ENCODE measurements at regions not wholly inside any gene's neighbourhood (a gene's known extent, or its start where the extent isn't known, plus 50 kb on each side); places are given as distances from the start of the nearest gene placed in this dataset.
A peak's percentile ranks its signal among the peaks of the same experiment; 100 is the strongest.

DNA sequence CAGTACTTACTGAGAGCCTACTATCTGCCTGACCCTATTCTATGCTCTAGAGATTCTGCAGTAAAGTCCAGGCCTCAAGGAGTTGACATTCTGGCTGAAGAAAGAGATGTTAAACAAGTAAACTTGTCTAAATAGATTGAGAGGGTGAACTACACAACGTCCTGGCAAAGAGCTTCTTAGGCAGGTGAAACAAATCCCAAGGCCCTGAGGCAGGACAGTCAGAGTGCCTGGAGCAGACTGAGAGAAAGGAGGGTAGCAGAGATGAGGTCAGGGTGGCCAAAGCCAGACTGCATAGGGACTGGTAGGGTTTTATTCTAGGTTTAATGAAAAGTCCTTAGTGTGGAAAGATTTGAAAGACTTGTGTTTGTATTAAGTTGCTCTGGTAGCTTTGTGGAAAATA, 84.5 kb upstream of the ATP11B start:
- BruUV-seq (replicated peaks) = no TSS peak
- peaks cover 9% of the 10 kb centered on the region for H3K4me1 Mint-ChIP-seq (ENCODE audit: low read depth, unreplicated experiment)
- intact Hi-C loops (cut with micrococcal nuclease; ENCODE audit: unreplicated experiment) = no loop called here
- no peaks in the 10 kb centered on the region for H3K27me3 Mint-ChIP-seq (ENCODE audit: insufficient read depth, unreplicated experiment)
- H3K4me3 Mint-ChIP-seq (ENCODE audit: unreplicated experiment) = no peak overlapping the region
- DNase-seq = no peak
- TF ChIP-seq, protein P1, sequence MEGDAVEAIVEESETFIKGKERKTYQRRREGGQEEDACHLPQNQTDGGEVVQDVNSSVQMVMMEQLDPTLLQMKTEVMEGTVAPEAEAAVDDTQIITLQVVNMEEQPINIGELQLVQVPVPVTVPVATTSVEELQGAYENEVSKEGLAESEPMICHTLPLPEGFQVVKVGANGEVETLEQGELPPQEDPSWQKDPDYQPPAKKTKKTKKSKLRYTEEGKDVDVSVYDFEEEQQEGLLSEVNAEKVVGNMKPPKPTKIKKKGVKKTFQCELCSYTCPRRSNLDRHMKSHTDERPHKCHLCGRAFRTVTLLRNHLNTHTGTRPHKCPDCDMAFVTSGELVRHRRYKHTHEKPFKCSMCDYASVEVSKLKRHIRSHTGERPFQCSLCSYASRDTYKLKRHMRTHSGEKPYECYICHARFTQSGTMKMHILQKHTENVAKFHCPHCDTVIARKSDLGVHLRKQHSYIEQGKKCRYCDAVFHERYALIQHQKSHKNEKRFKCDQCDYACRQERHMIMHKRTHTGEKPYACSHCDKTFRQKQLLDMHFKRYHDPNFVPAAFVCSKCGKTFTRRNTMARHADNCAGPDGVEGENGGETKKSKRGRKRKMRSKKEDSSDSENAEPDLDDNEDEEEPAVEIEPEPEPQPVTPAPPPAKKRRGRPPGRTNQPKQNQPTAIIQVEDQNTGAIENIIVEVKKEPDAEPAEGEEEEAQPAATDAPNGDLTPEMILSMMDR (IDR thresholded peaks at IDR 0.05; ENCODE audit: insufficient read depth in 1 of 2, low read depth in 1 of 2, low read length in 1 of 2, severe bottlenecking in 1 of 2, unreplicated experiment in 1 of 2) = no peak
- H3K4me1 ChIP-seq = no peaks in the 10 kb centered on the region; the same call in 1 of the 2 replicates
- H3K27me3 ChIP-seq (replicated peaks; ENCODE audit: control insufficient read depth, insufficient read depth, low read length) = no peaks in the 10 kb centered on the region
- ChIA-PET POLR2A (no interaction called here), CTCF (no interaction called here)
- no peaks in the 10 kb centered on the region for H3K36me3 Mint-ChIP-seq (ENCODE audit: insufficient read depth, unreplicated experiment)
- H3K9me3 Mint-ChIP-seq (ENCODE audit: unreplicated experiment) = no peaks in the 10 kb centered on the region
- no peak overlapping the region for H3K4me3 ChIP-seq (ENCODE audit: low read depth, low read length)
- H3K27ac Mint-ChIP-seq (ENCODE audit: unreplicated experiment) = no peak overlapping the region
- H3K9me3 ChIP-seq = no peaks in the 10 kb centered on the region
- no peaks in the 10 kb centered on the region for H3K36me3 ChIP-seq (ENCODE audit: control insufficient read depth, insufficient read depth, low read length)

DNA sequence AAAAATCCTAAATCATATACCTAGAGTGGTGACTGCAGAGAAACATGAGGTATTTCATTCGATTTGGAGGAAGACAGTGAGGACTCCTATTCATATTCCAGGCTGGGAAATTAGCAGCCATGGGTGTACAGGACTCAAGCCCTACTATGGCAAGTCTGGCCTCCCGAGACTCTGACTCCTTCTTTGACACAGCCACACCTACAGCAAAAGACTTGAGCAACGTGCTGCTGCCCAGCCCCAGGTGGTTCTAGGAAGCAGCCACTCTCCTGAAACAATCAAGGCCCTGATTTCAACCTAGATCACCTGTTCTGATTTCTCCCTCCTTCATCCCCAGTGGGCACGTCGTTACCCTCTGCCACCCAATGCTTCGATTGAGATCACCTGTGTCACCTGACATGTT, 84.0 kb upstream of the ATP11B start:
- Mint-ChIP-seq H3K4me1 (ENCODE audit: low read depth, unreplicated experiment) (peaks cover 14% of the 10 kb centered on the region), H3K4me3 (ENCODE audit: unreplicated experiment) (no peak overlapping the region), H3K27me3 (ENCODE audit: insufficient read depth, unreplicated experiment) (no peaks in the 10 kb centered on the region), H3K36me3 (ENCODE audit: insufficient read depth, unreplicated experiment) (no peaks in the 10 kb centered on the region), H3K9me3 (ENCODE audit: unreplicated experiment) (no peaks in the 10 kb centered on the region), H3K27ac (ENCODE audit: unreplicated experiment) (no peak overlapping the region)
- TF ChIP-seq, protein P1 (IDR thresholded peaks at IDR 0.05; ENCODE audit: insufficient read depth in 1 of 2, low read depth in 1 of 2, low read length in 1 of 2, severe bottlenecking in 1 of 2, unreplicated experiment in 1 of 2) = no peak
- DNase-seq = no peak
- H3K27me3 ChIP-seq (replicated peaks; ENCODE audit: control insufficient read depth, insufficient read depth, low read length) = no peaks in the 10 kb centered on the region
- H3K36me3 ChIP-seq (ENCODE audit: control insufficient read depth, insufficient read depth, low read length) = no peaks in the 10 kb centered on the region
- H3K9me3 ChIP-seq = no peaks in the 10 kb centered on the region
- ChIA-PET CTCF (no interaction called here), POLR2A (no interaction called here)
- intact Hi-C loops (cut with micrococcal nuclease; ENCODE audit: unreplicated experiment) = no loop called here
- no TSS peak for BruUV-seq (replicated peaks)
- H3K4me1 ChIP-seq = peaks cover 2% of the 10 kb centered on the region; the same call in 1 of the 2 replicates
- H3K4me3 ChIP-seq (ENCODE audit: low read depth, low read length) = no peak overlapping the region

DNA sequence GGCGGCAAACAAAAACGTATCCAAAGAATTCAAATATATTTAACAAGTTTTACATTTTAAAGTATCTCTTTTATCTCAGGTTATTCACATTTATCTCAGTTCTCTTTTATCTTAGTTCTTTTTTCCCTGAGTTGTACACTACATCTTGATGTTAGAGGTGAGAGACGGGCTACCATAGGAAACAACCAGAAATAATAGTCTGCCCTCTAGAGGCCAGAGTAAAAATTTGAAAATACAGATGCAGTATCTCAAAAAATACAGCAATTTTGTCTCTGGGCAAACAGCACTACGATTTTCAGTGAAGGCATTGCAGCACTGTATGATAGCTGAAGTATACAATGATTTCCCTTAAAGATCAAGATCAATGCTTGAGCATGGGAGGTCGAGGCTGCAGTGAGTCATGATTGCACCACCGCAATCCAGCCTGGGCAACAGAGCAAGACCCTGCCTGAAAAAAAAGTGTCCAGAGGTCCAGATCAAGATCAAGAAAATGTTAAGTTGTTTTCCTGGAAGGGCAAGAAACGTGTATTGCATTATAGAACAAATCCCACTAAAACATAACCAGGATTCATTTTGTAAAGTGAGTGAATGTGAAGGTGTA, 82.6 kb upstream of the ATP11B start:
- Histone ChIP-seq H3K4me3 (ENCODE audit: low read depth, low read length) (no peak overlapping the region), H3K4me1 (peaks cover 14% of the 10 kb centered on the region), H3K9me3 (no peaks in the 10 kb centered on the region), H3K27me3 (replicated peaks; ENCODE audit: control insufficient read depth, insufficient read depth, low read length) (no peaks in the 10 kb centered on the region), H3K36me3 (ENCODE audit: control insufficient read depth, insufficient read depth, low read length) (no peaks in the 10 kb centered on the region)
- CTCF ChIA-PET = interaction anchor here (0.6 to 1.0 kb wide), 3 partner anchors 27 to 779 kb away, joined by 3 to 6 read pairs (median 4); no protein-coding TSS in a partner anchor
- BruUV-seq (replicated peaks) = no TSS peak
- Mint-ChIP-seq H3K27ac (ENCODE audit: unreplicated experiment) (no peak overlapping the region), H3K4me3 (ENCODE audit: unreplicated experiment) (no peak overlapping the region), H3K36me3 (ENCODE audit: insufficient read depth, unreplicated experiment) (no peaks in the 10 kb centered on the region), H3K27me3 (ENCODE audit: insufficient read depth, unreplicated experiment) (no peaks in the 10 kb centered on the region), H3K4me1 (ENCODE audit: low read depth, unreplicated experiment) (peaks cover 20% of the 10 kb centered on the region), H3K9me3 (ENCODE audit: unreplicated experiment) (no peaks in the 10 kb centered on the region)
- peak in 1 of 2 experiments; percentile 35 for DNase-seq
- POLR2A ChIA-PET = no interaction called here
- TF ChIP-seq, protein P1 (IDR thresholded peaks at IDR 0.05; ENCODE audit: insufficient read depth in 1 of 2, low read depth in 1 of 2, low read length in 1 of 2, severe bottlenecking in 1 of 2, unreplicated experiment in 1 of 2) = peak; percentile 42 to 61
- intact Hi-C loops (cut with micrococcal nuclease; ENCODE audit: unreplicated experiment) = loop anchor here (10.0 kb wide), 1 partner anchor 674 kb away; no protein-coding TSS in a partner anchor
